ENCODE measurements at regions not wholly inside any gene's neighbourhood (a gene's known extent, or its start where the extent isn't known, plus 50 kb on each side); places are given as distances from the start of the nearest gene placed in this dataset.

DNA sequence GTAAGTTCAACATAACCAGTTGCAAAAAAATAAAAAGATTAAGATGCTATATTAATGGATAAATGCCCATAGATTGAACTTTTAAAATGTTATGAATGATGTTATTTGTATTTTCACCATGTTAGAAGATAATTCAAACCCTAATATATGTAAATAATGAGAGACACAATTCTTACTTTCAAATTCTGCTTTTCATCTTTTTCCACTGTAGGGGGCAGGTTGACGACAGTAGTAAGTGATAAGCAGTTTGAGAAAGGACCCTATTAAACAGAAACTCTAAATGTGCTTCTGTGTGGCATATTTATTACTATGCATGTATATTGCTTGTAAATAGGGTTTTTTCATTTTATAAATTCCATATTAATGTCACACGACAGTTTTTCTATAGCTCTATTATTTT lies 591.1 kb downstream of the SEMA5A start:
- CTCF ChIA-PET, result no interaction called here
- H3K27me3 ChIP-seq (ENCODE audit: control insufficient read depth, insufficient read depth, low read length), result no peaks in the 10 kb centered on the region
- no peak overlapping the region for H3K27ac ChIP-seq (ENCODE audit: low read depth, low read length)
- POLR2A ChIA-PET, result no interaction called here
- TF ChIP-seq, protein P1, sequence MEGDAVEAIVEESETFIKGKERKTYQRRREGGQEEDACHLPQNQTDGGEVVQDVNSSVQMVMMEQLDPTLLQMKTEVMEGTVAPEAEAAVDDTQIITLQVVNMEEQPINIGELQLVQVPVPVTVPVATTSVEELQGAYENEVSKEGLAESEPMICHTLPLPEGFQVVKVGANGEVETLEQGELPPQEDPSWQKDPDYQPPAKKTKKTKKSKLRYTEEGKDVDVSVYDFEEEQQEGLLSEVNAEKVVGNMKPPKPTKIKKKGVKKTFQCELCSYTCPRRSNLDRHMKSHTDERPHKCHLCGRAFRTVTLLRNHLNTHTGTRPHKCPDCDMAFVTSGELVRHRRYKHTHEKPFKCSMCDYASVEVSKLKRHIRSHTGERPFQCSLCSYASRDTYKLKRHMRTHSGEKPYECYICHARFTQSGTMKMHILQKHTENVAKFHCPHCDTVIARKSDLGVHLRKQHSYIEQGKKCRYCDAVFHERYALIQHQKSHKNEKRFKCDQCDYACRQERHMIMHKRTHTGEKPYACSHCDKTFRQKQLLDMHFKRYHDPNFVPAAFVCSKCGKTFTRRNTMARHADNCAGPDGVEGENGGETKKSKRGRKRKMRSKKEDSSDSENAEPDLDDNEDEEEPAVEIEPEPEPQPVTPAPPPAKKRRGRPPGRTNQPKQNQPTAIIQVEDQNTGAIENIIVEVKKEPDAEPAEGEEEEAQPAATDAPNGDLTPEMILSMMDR (IDR thresholded peaks at IDR 0.05; ENCODE audit: low read depth, low read length), result peak; percentile 21; the same call in 1 of the 2 replicates
- DNase-seq (ENCODE audit: low read depth, low spot score), result no peak
- no peaks in the 10 kb centered on the region; the same call in 1 of the 2 replicates for H3K9me3 ChIP-seq (ENCODE audit: control insufficient read depth, insufficient read depth, low read length)
- H3K4me3 ChIP-seq (ENCODE audit: low read depth, low read length), result no peak overlapping the region

DNA sequence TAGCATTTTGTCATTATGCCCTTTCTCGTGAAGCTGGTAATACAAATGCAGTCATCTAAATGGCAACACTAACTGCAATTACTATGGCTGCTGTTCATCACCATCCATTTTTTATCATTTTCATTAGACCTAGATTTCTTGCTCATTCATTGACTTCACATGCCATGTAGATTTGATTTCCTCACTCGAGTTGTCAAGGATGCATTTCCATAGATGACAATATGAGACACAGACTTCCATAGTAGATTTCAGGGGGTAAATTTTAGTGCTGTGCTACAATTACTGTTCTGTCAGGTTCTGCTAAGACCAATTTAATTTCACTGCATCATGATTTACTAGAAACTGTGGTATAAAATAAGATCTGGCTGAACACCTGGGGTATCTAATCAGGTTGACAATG lies 589.2 kb downstream of the SEMA5A start:
- DNase-seq (ENCODE audit: low read depth, low spot score), result no peak
- no peak overlapping the region for H3K27ac ChIP-seq (ENCODE audit: low read depth, low read length)
- H3K4me3 ChIP-seq (ENCODE audit: low read depth, low read length), result no peak overlapping the region
- ChIA-PET POLR2A (no interaction called here), CTCF (no interaction called here)
- TF ChIP-seq, protein P1 (IDR thresholded peaks at IDR 0.05; ENCODE audit: low read depth, low read length), result no peak
- H3K27me3 ChIP-seq (ENCODE audit: control insufficient read depth, insufficient read depth, low read length), result no peaks in the 10 kb centered on the region
- H3K9me3 ChIP-seq (ENCODE audit: control insufficient read depth, insufficient read depth, low read length), result no peaks in the 10 kb centered on the region; the same call in 1 of the 2 replicates

DNA sequence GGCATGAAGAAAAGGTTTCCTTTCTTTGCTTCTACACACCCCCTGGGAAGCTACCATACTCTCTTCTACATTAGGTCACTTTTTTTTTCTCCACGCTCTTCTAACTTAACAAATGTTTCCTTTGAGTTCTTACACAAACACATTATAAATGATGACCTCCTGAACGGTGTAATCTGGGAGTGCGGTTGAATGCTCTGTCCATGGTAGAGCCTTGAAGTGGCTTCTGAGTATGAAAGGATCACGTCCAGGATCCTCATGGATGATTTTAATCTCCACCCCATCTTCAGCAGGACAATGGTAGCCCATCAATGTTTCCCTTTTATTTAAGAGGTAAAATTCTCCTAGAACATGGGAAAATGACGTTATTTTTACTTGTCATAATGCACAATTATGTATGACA lies 587.3 kb downstream of the SEMA5A start:
- no peaks in the 10 kb centered on the region for H3K27me3 ChIP-seq (ENCODE audit: control insufficient read depth, insufficient read depth, low read length)
- no peak overlapping the region for H3K4me3 ChIP-seq (ENCODE audit: low read depth, low read length)
- POLR2A ChIA-PET, result no interaction called here
- TF ChIP-seq, protein P1 (IDR thresholded peaks at IDR 0.05; ENCODE audit: low read depth, low read length), result no peak
- no peak for DNase-seq (ENCODE audit: low read depth, low spot score)
- H3K27ac ChIP-seq (ENCODE audit: low read depth, low read length), result no peak overlapping the region
- CTCF ChIA-PET, result no interaction called here
- H3K9me3 ChIP-seq (ENCODE audit: control insufficient read depth, insufficient read depth, low read length), result no peaks in the 10 kb centered on the region; the same call in 1 of the 2 replicates

DNA sequence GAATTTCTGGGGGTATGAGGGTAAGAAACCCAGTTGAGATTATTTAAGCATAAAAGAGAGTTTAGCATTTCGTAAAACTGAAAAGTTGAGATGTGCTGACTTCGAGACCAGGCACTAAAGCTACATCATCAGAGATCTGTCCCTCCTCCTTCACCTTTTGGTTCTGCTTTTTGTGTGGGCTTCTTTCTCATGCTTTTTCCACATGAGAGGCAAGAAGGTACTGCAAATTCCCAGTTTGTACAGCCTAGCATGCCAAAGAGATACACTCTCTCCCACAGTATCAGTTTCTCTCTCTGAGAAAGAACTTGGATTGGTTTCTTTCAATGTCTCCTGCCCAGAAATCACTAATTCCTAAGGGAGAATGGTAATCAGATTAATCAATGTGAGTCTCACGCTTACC lies 584.7 kb downstream of the SEMA5A start:
- POLR2A ChIA-PET, result no interaction called here
- Histone ChIP-seq H3K27ac (ENCODE audit: low read depth, low read length) (no peak overlapping the region), H3K9me3 (ENCODE audit: control insufficient read depth, insufficient read depth, low read length) (no peaks in the 10 kb centered on the region), H3K27me3 (ENCODE audit: control insufficient read depth, insufficient read depth, low read length) (no peaks in the 10 kb centered on the region), H3K4me3 (ENCODE audit: low read depth, low read length) (no peak overlapping the region)
- TF ChIP-seq, protein P1 (IDR thresholded peaks at IDR 0.05; ENCODE audit: low read depth, low read length), result no peak
- CTCF ChIA-PET, result no interaction called here
- DNase-seq (ENCODE audit: low read depth, low spot score), result no peak

DNA sequence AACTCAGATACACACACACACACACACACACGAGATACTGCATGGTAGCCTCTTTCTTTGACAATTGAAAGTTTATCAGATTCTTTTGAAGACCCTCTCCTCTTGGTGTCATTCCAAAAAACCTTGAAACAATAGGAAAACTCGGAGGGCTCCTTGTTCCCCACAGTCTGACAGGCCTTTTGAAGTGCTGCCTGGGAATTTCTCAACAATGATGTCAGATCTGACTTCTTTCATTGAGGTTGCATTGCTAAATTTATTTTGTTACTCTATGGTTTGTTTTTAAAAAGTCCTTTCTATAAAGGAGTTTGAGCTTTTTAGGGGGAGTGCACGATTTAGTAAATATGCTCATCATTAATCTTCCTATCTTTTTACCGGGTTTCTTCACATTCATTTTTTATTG lies 583.9 kb downstream of the SEMA5A start:
- Histone ChIP-seq H3K27ac (ENCODE audit: low read depth, low read length) (no peak overlapping the region), H3K9me3 (ENCODE audit: control insufficient read depth, insufficient read depth, low read length) (no peaks in the 10 kb centered on the region), H3K4me3 (ENCODE audit: low read depth, low read length) (no peak overlapping the region), H3K27me3 (ENCODE audit: control insufficient read depth, insufficient read depth, low read length) (no peaks in the 10 kb centered on the region)
- TF ChIP-seq, protein P1 (IDR thresholded peaks at IDR 0.05; ENCODE audit: low read depth, low read length), result no peak
- DNase-seq (ENCODE audit: low read depth, low spot score), result no peak
- CTCF ChIA-PET, result no interaction called here
- POLR2A ChIA-PET, result no interaction called here

All from AG04450 (cell line).